ENCODE measurements at regions not wholly inside any gene's neighbourhood (a gene's known extent, or its start where the extent isn't known, plus 50 kb on each side); places are given as distances from the start of the nearest gene placed in this dataset.
A peak's percentile ranks its signal among the peaks of the same experiment; 100 is the strongest.

DNA sequence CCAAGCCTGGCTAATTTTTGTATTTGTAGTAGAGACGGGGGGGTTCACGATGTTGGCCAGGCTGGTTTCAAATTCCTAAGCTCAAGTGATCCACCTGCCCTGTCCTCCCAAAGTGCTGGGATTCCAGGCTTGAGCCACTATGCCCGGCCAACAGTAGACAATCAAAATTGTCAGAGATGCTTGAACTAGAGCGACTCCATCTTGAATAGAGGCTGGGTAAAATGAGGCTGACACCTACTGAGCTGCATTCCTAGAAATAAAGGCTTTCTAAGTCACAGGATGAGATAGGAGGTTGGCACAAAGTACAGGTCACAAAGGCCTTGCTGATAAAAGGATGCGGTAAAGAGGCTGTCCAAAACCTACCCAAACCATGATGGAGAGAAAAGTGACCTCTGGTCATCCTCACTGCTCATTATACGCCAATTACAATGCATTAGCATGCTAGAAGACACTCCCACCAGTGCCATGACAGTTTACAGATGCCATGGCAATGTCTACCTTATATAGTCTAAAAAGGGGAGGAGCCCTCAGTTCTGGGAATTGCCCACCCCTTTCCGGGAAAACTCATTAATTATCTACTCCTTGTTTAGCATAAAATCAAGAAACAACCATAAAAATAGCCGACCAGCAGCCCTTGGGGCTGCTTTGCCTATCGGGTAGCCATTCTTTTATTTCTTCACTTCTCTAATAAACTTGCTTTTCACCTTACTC is 134.5 kb downstream of the BAMBI start (continued):
- TF ChIP-seq, protein P1, sequence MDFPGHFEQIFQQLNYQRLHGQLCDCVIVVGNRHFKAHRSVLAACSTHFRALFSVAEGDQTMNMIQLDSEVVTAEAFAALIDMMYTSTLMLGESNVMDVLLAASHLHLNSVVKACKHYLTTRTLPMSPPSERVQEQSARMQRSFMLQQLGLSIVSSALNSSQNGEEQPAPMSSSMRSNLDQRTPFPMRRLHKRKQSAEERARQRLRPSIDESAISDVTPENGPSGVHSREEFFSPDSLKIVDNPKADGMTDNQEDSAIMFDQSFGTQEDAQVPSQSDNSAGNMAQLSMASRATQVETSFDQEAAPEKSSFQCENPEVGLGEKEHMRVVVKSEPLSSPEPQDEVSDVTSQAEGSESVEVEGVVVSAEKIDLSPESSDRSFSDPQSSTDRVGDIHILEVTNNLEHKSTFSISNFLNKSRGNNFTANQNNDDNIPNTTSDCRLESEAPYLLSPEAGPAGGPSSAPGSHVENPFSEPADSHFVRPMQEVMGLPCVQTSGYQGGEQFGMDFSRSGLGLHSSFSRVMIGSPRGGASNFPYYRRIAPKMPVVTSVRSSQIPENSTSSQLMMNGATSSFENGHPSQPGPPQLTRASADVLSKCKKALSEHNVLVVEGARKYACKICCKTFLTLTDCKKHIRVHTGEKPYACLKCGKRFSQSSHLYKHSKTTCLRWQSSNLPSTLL (IDR thresholded peaks at IDR 0.05), result no peak
- TF ChIP-seq RHOXF2B (CRISPR knock-in tag; conservative IDR thresholded peaks at IDR 0.05) (0 out of 2 replicates have a peak, but pooled peaks have one; percentile 72), ELF2 (CRISPR knock-in tag; IDR thresholded peaks at IDR 0.05) (peak; percentile 71; the same call in 1 of the 2 replicates), SRF (CRISPR knock-in tag; IDR thresholded peaks at IDR 0.05) (peak in 1 of 2 experiments; percentile 92; a peak in 3 of 4 replicates), NR2C1 (IDR thresholded peaks at IDR 0.05) (no peak), NR2C1 (tag; IDR thresholded peaks at IDR 0.05) (peak; percentile 93), ATF1 (CRISPR knock-in tag; IDR thresholded peaks at IDR 0.05) (no peak), ATF1 (tag; IDR thresholded peaks at IDR 0.05) (peak; percentile 64), ZBTB17 (CRISPR knock-in tag; IDR thresholded peaks at IDR 0.05) (peak; percentile 93), ARID1B (IDR thresholded peaks at IDR 0.05) (no peak), ZSCAN32 (CRISPR knock-in tag; IDR thresholded peaks at IDR 0.05) (peak; percentile 77), SREBF1 (IDR thresholded peaks at IDR 0.05; ENCODE audit: borderline replicate concordance, low read depth, low read length) (no peak), SMARCC2 (IDR thresholded peaks at IDR 0.05; ENCODE audit: low read depth) (no peak), CHCHD3 (CRISPR knock-in tag; IDR thresholded peaks at IDR 0.05) (no peak), ZNF507 (tag; conservative IDR thresholded peaks at IDR 0.05) (no peak), GABPB1 (CRISPR knock-in tag; IDR thresholded peaks at IDR 0.05) (no peak), ZFP1 (CRISPR knock-in tag; IDR thresholded peaks at IDR 0.05) (0 out of 2 replicates have a peak, but pooled peaks have one; percentile 23), EGR1 (conservative IDR thresholded peaks at IDR 0.05) (peak; percentile 63), ZNF830 (CRISPR knock-in tag; IDR thresholded peaks at IDR 0.05) (peak; percentile 22; the same call in 1 of the 2 replicates), CBX3 (IDR thresholded peaks at IDR 0.05; ENCODE audit: borderline replicate concordance in 1 of 2, low read length in 2 of 2) (no peak), ZNF146 (CRISPR knock-in tag; IDR thresholded peaks at IDR 0.05; ENCODE audit: unreplicated experiment) (no peak), EP400 (IDR thresholded peaks at IDR 0.05) (0 out of 2 replicates have a peak, but pooled peaks have one; percentile 8), PML (IDR thresholded peaks at IDR 0.05; ENCODE audit: low read length) (no peak)
- TF ChIP-seq, protein P2, sequence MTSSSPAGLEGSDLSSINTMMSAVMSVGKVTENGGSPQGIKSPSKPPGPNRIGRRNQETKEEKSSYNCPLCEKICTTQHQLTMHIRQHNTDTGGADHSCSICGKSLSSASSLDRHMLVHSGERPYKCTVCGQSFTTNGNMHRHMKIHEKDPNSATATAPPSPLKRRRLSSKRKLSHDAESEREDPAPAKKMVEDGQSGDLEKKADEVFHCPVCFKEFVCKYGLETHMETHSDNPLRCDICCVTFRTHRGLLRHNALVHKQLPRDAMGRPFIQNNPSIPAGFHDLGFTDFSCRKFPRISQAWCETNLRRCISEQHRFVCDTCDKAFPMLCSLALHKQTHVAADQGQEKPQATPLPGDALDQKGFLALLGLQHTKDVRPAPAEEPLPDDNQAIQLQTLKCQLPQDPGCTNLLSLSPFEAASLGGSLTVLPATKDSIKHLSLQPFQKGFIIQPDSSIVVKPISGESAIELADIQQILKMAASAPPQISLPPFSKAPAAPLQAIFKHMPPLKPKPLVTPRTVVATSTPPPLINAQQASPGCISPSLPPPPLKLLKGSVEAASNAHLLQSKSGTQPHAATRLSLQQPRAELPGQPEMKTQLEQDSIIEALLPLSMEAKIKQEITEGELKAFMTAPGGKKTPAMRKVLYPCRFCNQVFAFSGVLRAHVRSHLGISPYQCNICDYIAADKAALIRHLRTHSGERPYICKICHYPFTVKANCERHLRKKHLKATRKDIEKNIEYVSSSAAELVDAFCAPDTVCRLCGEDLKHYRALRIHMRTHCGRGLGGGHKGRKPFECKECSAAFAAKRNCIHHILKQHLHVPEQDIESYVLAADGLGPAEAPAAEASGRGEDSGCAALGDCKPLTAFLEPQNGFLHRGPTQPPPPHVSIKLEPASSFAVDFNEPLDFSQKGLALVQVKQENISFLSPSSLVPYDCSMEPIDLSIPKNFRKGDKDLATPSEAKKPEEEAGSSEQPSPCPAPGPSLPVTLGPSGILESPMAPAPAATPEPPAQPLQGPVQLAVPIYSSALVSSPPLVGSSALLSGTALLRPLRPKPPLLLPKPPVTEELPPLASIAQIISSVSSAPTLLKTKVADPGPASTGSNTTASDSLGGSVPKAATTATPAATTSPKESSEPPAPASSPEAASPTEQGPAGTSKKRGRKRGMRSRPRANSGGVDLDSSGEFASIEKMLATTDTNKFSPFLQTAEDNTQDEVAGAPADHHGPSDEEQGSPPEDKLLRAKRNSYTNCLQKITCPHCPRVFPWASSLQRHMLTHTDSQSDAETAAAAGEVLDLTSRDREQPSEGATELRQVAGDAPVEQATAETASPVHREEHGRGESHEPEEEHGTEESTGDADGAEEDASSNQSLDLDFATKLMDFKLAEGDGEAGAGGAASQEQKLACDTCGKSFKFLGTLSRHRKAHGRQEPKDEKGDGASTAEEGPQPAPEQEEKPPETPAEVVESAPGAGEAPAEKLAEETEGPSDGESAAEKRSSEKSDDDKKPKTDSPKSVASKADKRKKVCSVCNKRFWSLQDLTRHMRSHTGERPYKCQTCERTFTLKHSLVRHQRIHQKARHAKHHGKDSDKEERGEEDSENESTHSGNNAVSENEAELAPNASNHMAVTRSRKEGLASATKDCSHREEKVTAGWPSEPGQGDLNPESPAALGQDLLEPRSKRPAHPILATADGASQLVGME (CRISPR knock-in tag; IDR thresholded peaks at IDR 0.05), result peak; percentile 62; the same call in 1 of the 2 replicates
